WTC11 (cell line): ENCODE measurements at regions not wholly inside any gene's neighbourhood (a gene's known extent, or its start where the extent isn't known, plus 50 kb on each side); places are given as distances from the start of the nearest gene placed in this dataset.

Experiments
- ATAC-seq: fragments of 200-7000 bp; cut with Tn5 transposase; 2 replicates; pipeline ENCODE4 v1.10.0; 2021; ENCODE audit warnings: mild to moderate bottlenecking, moderate library complexity
- CTCF ChIA-PET: fragments of 300-600 bp; sonication (Branson Sonifier 250); formaldehyde crosslinking; loops from one replicate; lab custom pipeline; 2021; ENCODE audit warnings: antibody characterized with exemption; lab: Charles Lee
- POLR2A ChIA-PET: fragments of 350-600 bp; sonication (Branson Sonifier 250); formaldehyde crosslinking; loops from one replicate; lab custom pipeline; 2021; ENCODE audit warnings: antibody characterized with exemption; lab: Charles Lee
- DNase-seq: peaks from one replicate; pipeline ENCODE4 v3.0.0; 2021; ENCODE audit warnings: low spot score
- H3K27ac Mint-ChIP-seq: 2 replicates; pipeline ENCODE4 v1.8.0; 2021; ENCODE audit warnings: mixed read lengths
- H3K27me3 Mint-ChIP-seq: 2 replicates; pipeline ENCODE4 v1.8.0; 2021; ENCODE audit warnings: low read depth, mild to moderate bottlenecking, moderate library complexity, mixed read lengths
- H3K36me3 Mint-ChIP-seq: 2 replicates; pipeline ENCODE4 v1.8.0; 2021; ENCODE audit warnings: mixed read lengths
- H3K4me1 Mint-ChIP-seq: 2 replicates; pipeline ENCODE4 v1.8.0; 2022; ENCODE audit warnings: mixed read lengths
- H3K4me3 Mint-ChIP-seq: 2 replicates; pipeline ENCODE4 v1.8.0; 2021; ENCODE audit warnings: mild to moderate bottlenecking, moderate library complexity, mixed read lengths
- H3K9me3 Mint-ChIP-seq: 2 replicates; pipeline ENCODE4 v1.8.0; 2021; ENCODE audit warnings: mixed read lengths
- CBFB ChIP-seq: sonication (generic); formaldehyde crosslinking; IDR thresholded peaks from 2 replicates; pipeline ENCODE4 v1.8.1; 2022; ENCODE audit warnings: mild to moderate bottlenecking, low read depth, missing genetic modification reagents
- CREB1 ChIP-seq: sonication (generic); formaldehyde crosslinking; IDR thresholded peaks from 2 replicates; pipeline ENCODE4 v1.8.0; 2023; ENCODE audit warnings: mild to moderate bottlenecking, missing genetic modification reagents
- CREM ChIP-seq: sonication (generic); formaldehyde crosslinking; IDR thresholded peaks from 2 replicates; pipeline ENCODE4 v1.8.1; 2022; ENCODE audit warnings: mild to moderate bottlenecking, missing genetic modification reagents, moderate library complexity
- EMX1 ChIP-seq: fragments of 250-450 bp; sonication (Bioruptor Pico); IDR thresholded peaks from 2 replicates; pipeline ENCODE4 v1.8.0; 2021; ENCODE audit warnings: mild to moderate bottlenecking
- ESRRA ChIP-seq: sonication (generic); formaldehyde crosslinking; IDR thresholded peaks from 2 replicates; pipeline ENCODE4 v1.8.1; 2022; ENCODE audit warnings: mild to moderate bottlenecking, missing genetic modification reagents, borderline replicate concordance
- FOXK1 ChIP-seq: sonication (generic); formaldehyde crosslinking; IDR thresholded peaks from 2 replicates; pipeline ENCODE4 v1.8.0; 2022; ENCODE audit warnings: mild to moderate bottlenecking, moderate library complexity, missing genetic modification reagents
- IRF2 ChIP-seq: sonication (generic); formaldehyde crosslinking; IDR thresholded peaks from 2 replicates; pipeline ENCODE4 v1.8.0; 2022; ENCODE audit warnings: low read depth, missing genetic modification reagents, borderline replicate concordance
- JAZF1 ChIP-seq: fragments of 250-450 bp; sonication (Bioruptor Pico); IDR thresholded peaks from 2 replicates; pipeline ENCODE4 v1.9.0; 2021; ENCODE audit warnings: moderate library complexity, mild to moderate bottlenecking, inconsistent platforms
- KAT7 ChIP-seq: sonication (generic); formaldehyde crosslinking; IDR thresholded peaks from 2 replicates; pipeline ENCODE4 v1.8.1; 2023; ENCODE audit warnings: missing genetic modification reagents, mild to moderate bottlenecking, borderline replicate concordance
- NFE2L1 ChIP-seq: sonication (generic); formaldehyde crosslinking; IDR thresholded peaks from 2 replicates; pipeline ENCODE4 v1.8.1; 2023; ENCODE audit warnings: missing genetic modification reagents
- NFYB ChIP-seq: sonication (generic); formaldehyde crosslinking; conservative IDR thresholded peaks from 2 replicates; pipeline ENCODE4 v1.8.0; 2022; ENCODE audit warnings: low read depth, missing genetic modification reagents
- RORB ChIP-seq: fragments of 250-450 bp; sonication (Bioruptor Pico); IDR thresholded peaks from 2 replicates; pipeline ENCODE4 v1.9.0; 2021; ENCODE audit warnings: mild to moderate bottlenecking
- SMAD4 ChIP-seq: sonication (generic); formaldehyde crosslinking; IDR thresholded peaks from 2 replicates; pipeline ENCODE4 v1.8.0; 2022; ENCODE audit warnings: mild to moderate bottlenecking, missing genetic modification reagents
- SOX15 ChIP-seq: fragments of 250-450 bp; sonication (Bioruptor Pico); IDR thresholded peaks from 2 replicates; pipeline ENCODE4 v1.9.0; 2021; ENCODE audit warnings: mild to moderate bottlenecking
- SP1 ChIP-seq: sonication (generic); formaldehyde crosslinking; conservative IDR thresholded peaks from 2 replicates; pipeline ENCODE4 v1.8.1; 2022; ENCODE audit warnings: missing genetic modification reagents
- TEAD4 ChIP-seq: sonication (generic); formaldehyde crosslinking; IDR thresholded peaks from 2 replicates; pipeline ENCODE4 v1.8.0; 2022; ENCODE audit warnings: mild to moderate bottlenecking, missing genetic modification reagents
- ZNF138 ChIP-seq: sonication (generic); formaldehyde crosslinking; conservative IDR thresholded peaks from 2 replicates; pipeline ENCODE4 v1.8.1; 2022; ENCODE audit warnings: mild to moderate bottlenecking, moderate library complexity, missing genetic modification reagents
- ZNF396 ChIP-seq: fragments of 250-450 bp; sonication (Bioruptor Pico); IDR thresholded peaks from 2 replicates; pipeline ENCODE4 v1.8.0; 2021; ENCODE audit warnings: mild to moderate bottlenecking, moderate library complexity, borderline replicate concordance
- ZNF423 ChIP-seq: fragments of 250-450 bp; sonication (Bioruptor Pico); IDR thresholded peaks from 2 replicates; pipeline ENCODE4 v2.1.2; 2022; ENCODE audit warnings: mild to moderate bottlenecking, moderate library complexity
- TF ChIP-seq, protein P1 (sequence below): sonication (generic); formaldehyde crosslinking; IDR thresholded peaks from 2 replicates; pipeline ENCODE4 v1.8.1; 2022; ENCODE audit warnings: low read depth, missing genetic modification reagents, borderline replicate concordance
- TF ChIP-seq, protein P2 (sequence below): sonication (generic); formaldehyde crosslinking; IDR thresholded peaks from 2 replicates; pipeline ENCODE4 v1.8.1; 2023; ENCODE audit warnings: mild to moderate bottlenecking, missing genetic modification reagents
- TF ChIP-seq, protein P3 (sequence below): sonication (generic); formaldehyde crosslinking; conservative IDR thresholded peaks from 2 replicates; pipeline ENCODE4 v1.8.1; 2022; ENCODE audit warnings: mild to moderate bottlenecking, missing genetic modification reagents
- TF ChIP-seq, protein P4 (sequence below): sonication (generic); formaldehyde crosslinking; IDR thresholded peaks from 2 replicates; pipeline ENCODE4 v1.8.0; 2023; ENCODE audit warnings: missing genetic modification reagents

DNA sequence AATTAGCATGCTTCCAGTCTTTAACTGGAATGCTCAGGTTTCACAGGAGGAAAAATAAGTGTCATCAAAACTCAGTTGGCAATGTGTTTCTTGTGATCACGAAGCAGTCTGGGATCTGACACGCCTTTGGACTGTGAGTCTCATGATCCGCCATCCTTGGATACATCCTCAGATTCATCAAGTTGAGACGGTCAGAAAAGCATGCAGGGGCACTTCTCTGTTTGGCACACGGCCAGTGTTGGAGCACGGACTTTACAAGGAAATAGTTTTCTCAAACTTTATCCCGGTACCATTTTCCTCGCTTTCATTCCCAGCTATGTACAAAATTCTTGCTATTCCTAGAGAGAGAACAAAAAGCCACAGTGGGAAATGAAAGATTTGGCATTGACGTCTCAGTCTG is 88.4 kb upstream of the PARP11 start (continued):
- TF ChIP-seq, protein P1, sequence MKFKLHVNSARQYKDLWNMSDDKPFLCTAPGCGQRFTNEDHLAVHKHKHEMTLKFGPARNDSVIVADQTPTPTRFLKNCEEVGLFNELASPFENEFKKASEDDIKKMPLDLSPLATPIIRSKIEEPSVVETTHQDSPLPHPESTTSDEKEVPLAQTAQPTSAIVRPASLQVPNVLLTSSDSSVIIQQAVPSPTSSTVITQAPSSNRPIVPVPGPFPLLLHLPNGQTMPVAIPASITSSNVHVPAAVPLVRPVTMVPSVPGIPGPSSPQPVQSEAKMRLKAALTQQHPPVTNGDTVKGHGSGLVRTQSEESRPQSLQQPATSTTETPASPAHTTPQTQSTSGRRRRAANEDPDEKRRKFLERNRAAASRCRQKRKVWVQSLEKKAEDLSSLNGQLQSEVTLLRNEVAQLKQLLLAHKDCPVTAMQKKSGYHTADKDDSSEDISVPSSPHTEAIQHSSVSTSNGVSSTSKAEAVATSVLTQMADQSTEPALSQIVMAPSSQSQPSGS (CRISPR knock-in tag): no peak
- TF ChIP-seq TEAD4 (CRISPR knock-in tag): no peak
- TF ChIP-seq, all 79 proteins: peak for 0

DNA sequence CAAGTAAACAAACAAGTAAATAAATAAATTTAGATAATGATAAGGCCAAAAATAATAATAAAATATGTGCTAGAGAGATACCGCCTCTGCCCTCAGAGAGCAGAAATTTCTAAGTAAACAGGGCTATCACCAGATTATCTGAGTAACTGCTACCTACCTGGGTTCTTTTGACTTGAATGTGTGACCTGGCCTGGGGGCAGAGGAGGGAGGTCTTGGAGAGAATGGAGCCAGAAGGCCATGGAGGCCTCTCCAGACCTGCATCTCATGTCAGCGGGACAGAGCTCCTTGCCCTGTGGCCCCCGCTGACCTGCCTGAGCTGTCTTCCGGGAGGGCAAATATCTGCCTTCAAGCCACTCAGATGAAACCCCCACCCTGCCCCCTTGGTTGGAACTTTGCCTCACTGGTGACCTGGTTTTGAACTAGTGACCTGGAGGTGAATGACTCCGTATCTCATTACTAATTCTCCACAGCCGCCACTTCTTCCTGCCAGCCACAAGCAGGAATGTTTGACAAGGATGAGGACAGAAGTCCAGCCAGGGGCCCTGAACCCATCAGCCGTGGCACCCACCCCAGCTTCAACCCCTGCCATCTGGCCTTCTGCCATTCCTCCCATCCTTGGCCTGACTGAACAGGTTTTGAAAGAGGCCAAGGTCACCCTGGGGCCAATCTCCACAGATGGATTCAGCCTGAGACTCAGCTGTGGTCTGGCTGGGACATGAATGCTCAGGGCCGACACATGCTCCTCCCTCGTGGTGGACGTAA is 86.8 kb upstream of the PARP11 start:
- ATAC-seq (no peak), DNase-seq (no peak)
- ChIA-PET CTCF (interaction anchor here (1.0 kb wide), 1 partner anchor 317 kb away, joined by 4 read pairs; no protein-coding TSS in a partner anchor), POLR2A (no interaction called here)
- TF ChIP-seq, protein P2, sequence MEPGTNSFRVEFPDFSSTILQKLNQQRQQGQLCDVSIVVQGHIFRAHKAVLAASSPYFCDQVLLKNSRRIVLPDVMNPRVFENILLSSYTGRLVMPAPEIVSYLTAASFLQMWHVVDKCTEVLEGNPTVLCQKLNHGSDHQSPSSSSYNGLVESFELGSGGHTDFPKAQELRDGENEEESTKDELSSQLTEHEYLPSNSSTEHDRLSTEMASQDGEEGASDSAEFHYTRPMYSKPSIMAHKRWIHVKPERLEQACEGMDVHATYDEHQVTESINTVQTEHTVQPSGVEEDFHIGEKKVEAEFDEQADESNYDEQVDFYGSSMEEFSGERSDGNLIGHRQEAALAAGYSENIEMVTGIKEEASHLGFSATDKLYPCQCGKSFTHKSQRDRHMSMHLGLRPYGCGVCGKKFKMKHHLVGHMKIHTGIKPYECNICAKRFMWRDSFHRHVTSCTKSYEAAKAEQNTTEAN (CRISPR knock-in tag): no peak
- TF ChIP-seq ESRRA (CRISPR knock-in tag) (no peak), RORB (CRISPR knock-in tag) (no peak), SMAD4 (no peak), JAZF1 (CRISPR knock-in tag) (no peak), NFE2L1 (CRISPR knock-in tag) (no peak)
- TF ChIP-seq, protein P1 (CRISPR knock-in tag): no peak
- Mint-ChIP-seq H3K36me3 (no peaks in the 10 kb centered on the region), H3K4me3 (no peak overlapping the region), H3K9me3 (0 out of 2 replicates have a peak, but pooled peaks cover 5% of the 10 kb centered on the region), H3K4me1 (peaks cover 11% of the 10 kb centered on the region), H3K27ac (no peak overlapping the region), H3K27me3 (no peaks in the 10 kb centered on the region)

DNA sequence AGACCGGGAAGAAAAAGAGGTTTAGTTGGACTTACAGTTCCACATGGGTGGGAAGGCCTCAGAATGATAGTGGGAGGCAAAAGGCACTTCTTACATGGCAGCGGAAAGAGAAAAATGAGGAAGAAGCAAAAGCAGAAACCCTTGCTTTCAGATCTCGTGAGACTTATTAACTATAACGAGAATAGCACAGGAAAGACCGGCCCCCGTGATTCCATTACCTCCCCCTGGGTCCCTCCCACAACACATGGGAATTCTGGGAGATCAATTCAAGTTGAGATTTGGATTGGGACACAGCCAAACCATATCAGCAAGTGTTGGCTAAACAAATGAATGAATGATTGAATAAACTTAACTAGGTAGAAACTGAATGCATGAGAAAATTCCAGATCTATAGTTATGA is 85.3 kb upstream of the PARP11 start:
- Mint-ChIP-seq H3K36me3 (no peaks in the 10 kb centered on the region), H3K9me3 (0 out of 2 replicates have a peak, but pooled peaks cover 9% of the 10 kb centered on the region), H3K27me3 (no peaks in the 10 kb centered on the region), H3K4me1 (peaks cover 6% of the 10 kb centered on the region), H3K4me3 (no peak overlapping the region), H3K27ac (no peak overlapping the region)
- TF ChIP-seq ZNF423 (CRISPR knock-in tag) (no peak), NFYB (no peak), ESRRA (CRISPR knock-in tag) (no peak)
- TF ChIP-seq, protein P3, sequence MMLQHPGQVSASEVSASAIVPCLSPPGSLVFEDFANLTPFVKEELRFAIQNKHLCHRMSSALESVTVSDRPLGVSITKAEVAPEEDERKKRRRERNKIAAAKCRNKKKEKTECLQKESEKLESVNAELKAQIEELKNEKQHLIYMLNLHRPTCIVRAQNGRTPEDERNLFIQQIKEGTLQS: no peak
- TF ChIP-seq, protein P2 (CRISPR knock-in tag): no peak
- ATAC-seq (no peak), DNase-seq (no peak)
- ChIA-PET POLR2A (no interaction called here), CTCF (no interaction called here)

DNA sequence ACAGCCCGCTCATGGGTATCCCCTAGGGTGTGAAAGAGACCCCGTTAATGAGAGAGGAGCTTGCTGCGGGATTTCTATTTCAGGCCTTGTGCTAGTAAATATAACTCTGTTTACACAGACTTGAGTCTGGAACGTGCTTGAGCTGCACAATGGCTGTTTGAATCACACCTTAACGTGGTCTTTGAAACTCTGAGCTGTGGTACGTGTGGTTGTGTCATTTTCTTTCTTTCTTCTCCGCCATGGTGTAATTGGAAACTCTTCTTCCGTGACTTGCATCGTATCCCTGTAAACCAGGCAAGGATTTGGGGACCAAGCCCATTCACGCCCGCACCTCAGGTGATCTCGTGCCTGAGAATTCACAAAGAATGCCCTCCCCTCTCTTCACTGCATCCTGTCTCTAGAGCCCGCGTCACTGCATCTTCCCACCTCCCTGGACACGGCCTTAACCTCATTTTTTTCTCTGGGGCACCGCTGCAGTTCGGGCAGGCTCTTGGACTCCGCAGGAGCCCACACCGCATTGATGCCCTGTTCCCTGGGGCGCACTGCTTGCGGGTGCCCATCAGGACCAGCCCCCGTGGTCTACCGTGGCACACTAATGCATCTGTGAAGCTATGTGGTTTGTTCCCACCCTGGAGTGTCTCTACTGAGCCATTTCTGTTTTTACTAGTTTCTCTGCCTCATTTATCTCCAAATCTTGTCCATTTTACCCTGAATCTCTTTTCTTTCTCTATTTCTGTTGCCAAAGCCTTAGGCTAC is 78.4 kb upstream of the PARP11 start:
- H3K9me3 Mint-ChIP-seq: peaks cover 12% of the 10 kb centered on the region; the same call in 1 of the 2 replicates
- H3K27me3 Mint-ChIP-seq: peaks cover 12% of the 10 kb centered on the region
- CTCF ChIA-PET: interaction anchor here (1.2 to 1.3 kb wide), 2 partner anchors 12 kb away, joined by 3 to 7 read pairs; no protein-coding TSS in a partner anchor
- no peak for TF ChIP-seq SOX15 (CRISPR knock-in tag)
- TF ChIP-seq EMX1 (CRISPR knock-in tag): no peak
- no peak for TF ChIP-seq CREM (CRISPR knock-in tag)
- TF ChIP-seq SP1 (CRISPR knock-in tag): no peak
- no peak for TF ChIP-seq CBFB (CRISPR knock-in tag)
- TF ChIP-seq FOXK1: no peak
- TF ChIP-seq CREB1 (CRISPR knock-in tag): no peak
- TF ChIP-seq, protein P4, sequence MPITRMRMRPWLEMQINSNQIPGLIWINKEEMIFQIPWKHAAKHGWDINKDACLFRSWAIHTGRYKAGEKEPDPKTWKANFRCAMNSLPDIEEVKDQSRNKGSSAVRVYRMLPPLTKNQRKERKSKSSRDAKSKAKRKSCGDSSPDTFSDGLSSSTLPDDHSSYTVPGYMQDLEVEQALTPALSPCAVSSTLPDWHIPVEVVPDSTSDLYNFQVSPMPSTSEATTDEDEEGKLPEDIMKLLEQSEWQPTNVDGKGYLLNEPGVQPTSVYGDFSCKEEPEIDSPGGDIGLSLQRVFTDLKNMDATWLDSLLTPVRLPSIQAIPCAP (CRISPR knock-in tag): no peak
- no peak for TF ChIP-seq KAT7
- no peak for TF ChIP-seq ZNF138
- no peak for TF ChIP-seq IRF2 (CRISPR knock-in tag)
- no peak for TF ChIP-seq ZNF396

More for the DNA sequence above, 78.4 kb upstream of the PARP11 start:
- POLR2A ChIA-PET: no interaction called here
- Mint-ChIP-seq H3K4me1 (peaks cover 7% of the 10 kb centered on the region), H3K4me3 (no peak overlapping the region), H3K36me3 (no peaks in the 10 kb centered on the region), H3K27ac (no peak overlapping the region)
- DNase-seq (no peak), ATAC-seq (0 out of 2 replicates have a peak, but pooled peaks have one; percentile 24)
